ENCODE measurements at regions not wholly inside any gene's neighbourhood (a gene's known extent, or its start where the extent isn't known, plus 50 kb on each side); places are given as distances from the start of the nearest gene placed in this dataset.
A peak's percentile ranks its signal among the peaks of the same experiment; 100 is the strongest.

DNA sequence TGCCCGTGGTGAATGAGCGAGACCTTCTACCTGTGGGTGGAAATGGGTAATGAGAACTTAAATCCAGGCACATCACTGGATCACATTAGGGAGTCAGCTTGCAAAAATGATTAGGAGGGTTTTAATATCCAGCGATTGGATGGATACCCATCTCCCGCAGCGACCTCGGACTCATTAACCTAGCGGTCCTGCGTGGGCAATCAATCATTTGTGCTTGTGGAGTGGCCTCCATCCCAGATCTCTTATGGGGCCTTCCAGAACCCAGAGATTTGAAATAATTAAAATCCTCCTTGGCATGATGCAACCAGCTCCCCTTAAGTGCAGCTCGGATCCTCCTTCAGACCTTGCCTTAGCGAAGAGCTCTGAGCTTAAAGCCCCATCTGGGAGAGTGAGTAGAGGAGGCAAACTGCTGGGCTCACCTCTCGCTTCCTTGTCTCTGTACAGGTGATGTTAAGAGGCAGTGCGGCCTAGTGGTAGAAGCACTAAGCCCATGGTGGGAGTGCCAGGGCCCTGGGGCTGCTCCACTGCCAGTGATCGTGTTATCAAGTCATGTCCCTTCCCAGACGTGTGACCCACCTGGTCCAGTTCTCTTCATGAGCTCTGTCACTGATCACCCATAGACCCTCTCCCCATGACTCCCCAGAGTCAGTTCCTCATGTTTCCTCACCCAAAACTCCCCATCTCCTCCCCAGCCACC lies 285.2 kb upstream of the TLE3 start:
- Histone ChIP-seq H3K27ac (ENCODE audit: low read depth, low read length) (no peak overlapping the region), H3K4me3 (ENCODE audit: low read length) (no peak overlapping the region), H3K9me3 (ENCODE audit: insufficient read depth, low read depth, low read length) (0 out of 2 replicates have a peak, but pooled peaks cover 4% of the 10 kb centered on the region), H3K4me1 (ENCODE audit: insufficient read depth, low read length) (peaks cover 6% of the 10 kb centered on the region), H3K9ac (ENCODE audit: low read depth, low read length) (no peak overlapping the region), H3K27me3 (ENCODE audit: insufficient read depth, low read length) (no peaks in the 10 kb centered on the region), H3K36me3 (ENCODE audit: insufficient read depth, low read length) (no peaks in the 10 kb centered on the region)
- 96% methylated on average over 14 of the region's 14 CpGs for WGBS

DNA sequence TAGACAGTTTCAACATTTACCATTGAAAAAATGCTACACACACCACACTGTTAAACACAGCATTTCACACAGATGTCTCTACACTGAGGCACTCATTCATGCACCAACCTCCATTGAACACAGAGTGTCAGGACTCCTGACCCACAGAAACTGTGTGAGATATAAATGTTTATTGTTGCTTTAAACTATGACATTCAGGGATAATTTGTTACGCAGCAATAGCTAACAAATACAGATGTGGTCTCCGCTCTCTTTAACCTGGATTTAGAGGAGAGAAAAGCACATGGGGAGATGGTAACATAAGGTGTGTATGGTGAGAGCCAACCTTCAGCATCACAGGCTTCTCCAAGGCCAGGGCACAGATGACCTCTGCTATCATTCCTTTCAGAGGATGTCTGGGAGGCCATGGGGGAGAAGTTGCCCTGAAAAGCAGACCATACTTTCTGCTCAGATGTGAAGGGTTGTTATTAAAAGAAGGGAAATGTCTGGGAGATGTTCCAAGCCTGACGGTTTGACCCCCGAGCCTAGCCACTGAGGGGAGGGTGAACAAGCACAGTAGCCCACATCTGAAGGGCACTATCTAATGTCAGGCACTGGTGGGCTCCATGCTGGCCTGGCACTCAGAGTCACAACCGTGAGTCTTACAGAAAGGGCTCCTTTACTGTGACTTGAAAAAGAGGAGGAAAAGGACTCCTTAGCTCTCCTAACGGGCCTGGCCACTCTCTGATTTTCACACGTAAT lies 284.5 kb upstream of the TLE3 start:
- no peak overlapping the region for H3K4me3 ChIP-seq (ENCODE audit: low read length)
- H3K9me3 ChIP-seq (ENCODE audit: insufficient read depth, low read depth, low read length) = 0 out of 2 replicates have a peak, but pooled peaks cover 4% of the 10 kb centered on the region
- H3K27ac ChIP-seq (ENCODE audit: low read depth, low read length) = no peak overlapping the region
- H3K9ac ChIP-seq (ENCODE audit: low read depth, low read length) = no peak overlapping the region
- H3K27me3 ChIP-seq (ENCODE audit: insufficient read depth, low read length) = no peaks in the 10 kb centered on the region
- H3K36me3 ChIP-seq (ENCODE audit: insufficient read depth, low read length) = no peaks in the 10 kb centered on the region
- peaks cover 9% of the 10 kb centered on the region for H3K4me1 ChIP-seq (ENCODE audit: insufficient read depth, low read length)
- 94% methylated on average over 7 of the region's 7 CpGs for WGBS

DNA sequence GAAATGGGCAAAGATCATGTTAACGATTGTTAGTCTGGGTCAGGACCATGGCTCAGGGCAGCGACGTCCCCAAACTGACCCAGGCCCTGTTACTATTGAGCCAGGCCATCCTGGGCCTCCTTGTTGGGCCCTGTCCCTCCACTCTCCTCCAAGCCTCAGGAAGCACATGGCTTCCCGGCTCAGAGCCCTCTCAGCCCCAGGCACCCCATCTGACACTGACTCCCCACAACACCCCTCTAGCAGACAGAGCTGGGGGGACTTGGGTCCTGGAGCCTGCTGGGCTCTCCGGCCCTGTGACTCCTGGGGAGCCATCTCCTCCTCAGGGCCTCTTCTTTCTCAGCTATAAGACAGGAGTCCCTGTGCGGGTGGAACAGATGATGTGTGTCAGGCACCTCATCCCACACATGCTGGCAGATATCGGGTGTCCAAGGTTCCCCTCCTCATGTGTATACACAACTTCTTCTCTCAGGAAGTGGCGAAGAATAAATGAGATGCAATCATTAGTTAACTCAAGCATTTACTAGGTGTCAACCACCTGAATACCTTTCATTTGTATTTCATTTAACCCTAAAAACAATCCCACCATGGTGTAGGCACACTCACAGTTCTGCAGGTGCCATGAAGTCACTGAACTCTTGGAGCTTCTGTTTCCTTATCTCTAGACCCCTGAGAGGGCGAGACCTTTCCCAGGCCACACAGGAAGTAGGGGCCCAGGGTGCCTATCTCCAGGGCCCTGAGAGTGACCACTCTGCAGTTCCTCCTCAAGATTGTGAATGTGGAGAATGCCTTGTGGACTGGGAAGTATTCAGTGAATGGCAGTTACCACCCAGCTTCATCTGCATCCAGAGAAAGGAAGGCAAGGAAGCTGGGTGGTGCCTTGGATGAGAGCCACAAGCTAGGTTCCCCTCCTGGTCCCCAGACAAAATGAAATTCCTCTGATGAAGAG lies 282.5 kb upstream of the TLE3 start:
- 92% methylated on average over 9 of the region's 9 CpGs for WGBS
- H3K9ac ChIP-seq (ENCODE audit: low read depth, low read length) = no peak overlapping the region
- no peak overlapping the region for H3K27ac ChIP-seq (ENCODE audit: low read depth, low read length)
- H3K4me3 ChIP-seq (ENCODE audit: low read length) = no peak overlapping the region
- peaks cover 8% of the 10 kb centered on the region for H3K27me3 ChIP-seq (ENCODE audit: insufficient read depth, low read length)
- H3K4me1 ChIP-seq (ENCODE audit: insufficient read depth, low read length) = peaks cover 17% of the 10 kb centered on the region
- 0 out of 2 replicates have a peak, but pooled peaks cover 4% of the 10 kb centered on the region for H3K9me3 ChIP-seq (ENCODE audit: insufficient read depth, low read depth, low read length)
- no peaks in the 10 kb centered on the region for H3K36me3 ChIP-seq (ENCODE audit: insufficient read depth, low read length)

DNA sequence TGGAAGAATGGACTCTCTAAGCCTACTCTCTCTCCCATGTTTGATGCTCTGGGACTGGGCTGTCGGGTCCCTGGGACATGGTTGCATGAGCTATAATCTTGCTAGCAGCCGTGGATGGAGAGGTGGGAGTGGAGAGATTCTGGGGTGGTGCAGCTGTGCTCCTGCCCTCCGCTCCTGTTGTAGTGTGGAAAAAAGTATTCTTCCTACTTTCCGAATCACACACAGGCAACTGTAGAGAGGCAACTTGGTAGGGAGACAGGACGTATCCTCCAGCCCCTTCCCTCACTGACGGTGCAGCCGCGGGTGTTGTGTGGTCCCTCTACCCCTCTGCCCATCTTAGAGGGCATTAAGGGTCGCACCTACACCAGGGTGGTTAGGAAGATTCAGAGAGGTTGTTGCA lies 281.4 kb upstream of the TLE3 start:
- no peak overlapping the region for H3K27ac ChIP-seq (ENCODE audit: low read depth, low read length)
- H3K9ac ChIP-seq (ENCODE audit: low read depth, low read length) = no peak overlapping the region
- no peak overlapping the region for H3K4me3 ChIP-seq (ENCODE audit: low read length)
- peaks cover 8% of the 10 kb centered on the region for H3K27me3 ChIP-seq (ENCODE audit: insufficient read depth, low read length)
- H3K4me1 ChIP-seq (ENCODE audit: insufficient read depth, low read length) = peaks cover 18% of the 10 kb centered on the region
- 94% methylated on average over 5 of the region's 9 CpGs for WGBS
- H3K9me3 ChIP-seq (ENCODE audit: insufficient read depth, low read depth, low read length) = 0 out of 2 replicates have a peak, but pooled peaks cover 4% of the 10 kb centered on the region
- H3K36me3 ChIP-seq (ENCODE audit: insufficient read depth, low read length) = no peaks in the 10 kb centered on the region

DNA sequence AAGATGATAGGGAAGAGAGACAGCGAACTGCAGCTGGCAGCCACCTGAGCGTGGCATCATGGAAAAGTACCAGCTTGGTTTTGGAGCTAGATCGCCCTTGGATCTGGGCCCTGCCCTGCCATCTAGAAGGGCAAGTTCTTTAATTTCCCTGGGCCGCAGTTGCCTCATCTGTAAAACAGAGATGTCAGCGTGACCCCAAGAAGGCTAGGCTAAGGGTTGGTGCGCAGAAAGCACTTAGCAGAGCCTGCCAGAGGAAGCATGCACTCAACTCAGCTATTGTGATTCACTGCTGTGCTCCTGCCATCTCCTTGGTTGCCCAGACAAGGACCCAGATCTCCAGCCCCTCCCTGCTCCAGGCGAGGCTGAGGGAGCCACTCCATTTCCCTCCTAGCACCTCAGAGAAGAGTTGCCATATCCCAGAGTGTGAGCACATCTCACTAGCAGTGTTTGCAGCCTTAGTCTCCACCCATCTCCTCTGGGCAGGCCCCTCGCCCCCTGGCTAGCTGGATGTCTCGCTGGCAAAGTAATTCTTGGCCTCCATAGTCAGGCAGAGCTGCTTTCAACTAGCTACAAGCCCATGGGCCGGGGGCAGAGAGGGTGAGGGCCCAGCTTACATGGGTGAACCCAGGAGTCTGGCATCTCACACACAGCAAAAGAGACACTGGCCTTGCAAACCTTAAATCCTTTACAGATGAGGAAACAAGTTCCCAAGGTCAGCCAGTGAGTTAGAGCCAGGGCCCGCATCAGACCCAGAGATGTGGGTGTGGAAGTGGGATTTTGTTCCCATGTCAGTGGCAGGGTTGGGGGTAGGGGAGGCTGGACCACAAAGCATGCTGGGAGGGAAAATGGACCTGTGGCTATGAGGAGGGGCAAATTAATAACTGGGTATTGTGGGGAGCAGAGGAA lies 280.7 kb upstream of the TLE3 start:
- H3K36me3 ChIP-seq (ENCODE audit: insufficient read depth, low read length) = no peaks in the 10 kb centered on the region
- H3K27ac ChIP-seq (ENCODE audit: low read depth, low read length) = no peak overlapping the region
- H3K4me3 ChIP-seq (ENCODE audit: low read length) = no peak overlapping the region
- H3K9me3 ChIP-seq (ENCODE audit: insufficient read depth, low read depth, low read length) = 0 out of 2 replicates have a peak, but pooled peaks cover 4% of the 10 kb centered on the region
- H3K9ac ChIP-seq (ENCODE audit: low read depth, low read length) = no peak overlapping the region
- WGBS = 75% methylated on average over 11 of the region's 11 CpGs
- peaks cover 8% of the 10 kb centered on the region for H3K27me3 ChIP-seq (ENCODE audit: insufficient read depth, low read length)
- peaks cover 18% of the 10 kb centered on the region for H3K4me1 ChIP-seq (ENCODE audit: insufficient read depth, low read length)

DNA sequence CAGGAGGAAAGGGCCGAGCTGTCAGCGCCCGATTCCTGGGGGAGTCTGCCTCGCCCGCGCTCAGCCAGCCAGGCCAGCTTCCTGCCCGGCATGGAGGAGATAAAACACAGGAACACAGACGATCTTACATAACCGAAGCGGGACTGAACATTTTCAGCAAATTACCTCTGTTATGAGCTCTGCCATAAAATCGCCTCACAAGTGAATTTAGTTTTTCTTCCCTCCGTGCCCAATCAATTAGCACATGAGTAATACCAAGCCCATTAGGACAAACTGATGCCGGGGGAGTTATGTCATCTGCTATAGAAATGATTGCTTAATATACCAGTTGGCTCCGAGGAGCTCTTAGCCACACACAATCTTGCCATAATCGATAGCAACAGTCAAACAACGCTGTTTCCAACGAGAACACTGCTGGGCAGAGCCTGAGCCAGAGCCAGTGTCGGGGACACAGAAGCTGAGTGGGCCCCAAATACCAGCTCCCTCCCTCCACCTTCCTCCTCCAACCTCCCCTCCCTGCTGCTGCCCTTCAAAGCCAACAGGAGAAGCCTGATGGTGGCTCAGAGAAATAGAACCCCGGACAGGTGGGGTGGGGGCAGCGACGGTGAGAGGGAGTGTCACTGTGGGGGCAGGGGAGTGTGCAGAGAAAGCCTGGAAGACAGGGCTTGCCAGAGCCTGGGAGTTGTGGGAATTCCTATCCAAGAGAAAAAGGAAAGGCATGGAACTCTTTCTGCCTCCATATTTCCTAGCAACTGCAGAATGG lies 279.4 kb upstream of the TLE3 start:
- 0 out of 2 replicates have a peak, but pooled peaks cover 4% of the 10 kb centered on the region for H3K9me3 ChIP-seq (ENCODE audit: insufficient read depth, low read depth, low read length)
- H3K36me3 ChIP-seq (ENCODE audit: insufficient read depth, low read length) = no peaks in the 10 kb centered on the region
- H3K27ac ChIP-seq (ENCODE audit: low read depth, low read length) = no peak overlapping the region
- peaks cover 8% of the 10 kb centered on the region for H3K27me3 ChIP-seq (ENCODE audit: insufficient read depth, low read length)
- H3K4me1 ChIP-seq (ENCODE audit: insufficient read depth, low read length) = peaks cover 18% of the 10 kb centered on the region
- peak overlapping the region; percentile 50 for H3K4me3 ChIP-seq (ENCODE audit: low read length)
- WGBS = 7% methylated on average over 21 of the region's 21 CpGs
- no peak overlapping the region for H3K9ac ChIP-seq (ENCODE audit: low read depth, low read length)

DNA sequence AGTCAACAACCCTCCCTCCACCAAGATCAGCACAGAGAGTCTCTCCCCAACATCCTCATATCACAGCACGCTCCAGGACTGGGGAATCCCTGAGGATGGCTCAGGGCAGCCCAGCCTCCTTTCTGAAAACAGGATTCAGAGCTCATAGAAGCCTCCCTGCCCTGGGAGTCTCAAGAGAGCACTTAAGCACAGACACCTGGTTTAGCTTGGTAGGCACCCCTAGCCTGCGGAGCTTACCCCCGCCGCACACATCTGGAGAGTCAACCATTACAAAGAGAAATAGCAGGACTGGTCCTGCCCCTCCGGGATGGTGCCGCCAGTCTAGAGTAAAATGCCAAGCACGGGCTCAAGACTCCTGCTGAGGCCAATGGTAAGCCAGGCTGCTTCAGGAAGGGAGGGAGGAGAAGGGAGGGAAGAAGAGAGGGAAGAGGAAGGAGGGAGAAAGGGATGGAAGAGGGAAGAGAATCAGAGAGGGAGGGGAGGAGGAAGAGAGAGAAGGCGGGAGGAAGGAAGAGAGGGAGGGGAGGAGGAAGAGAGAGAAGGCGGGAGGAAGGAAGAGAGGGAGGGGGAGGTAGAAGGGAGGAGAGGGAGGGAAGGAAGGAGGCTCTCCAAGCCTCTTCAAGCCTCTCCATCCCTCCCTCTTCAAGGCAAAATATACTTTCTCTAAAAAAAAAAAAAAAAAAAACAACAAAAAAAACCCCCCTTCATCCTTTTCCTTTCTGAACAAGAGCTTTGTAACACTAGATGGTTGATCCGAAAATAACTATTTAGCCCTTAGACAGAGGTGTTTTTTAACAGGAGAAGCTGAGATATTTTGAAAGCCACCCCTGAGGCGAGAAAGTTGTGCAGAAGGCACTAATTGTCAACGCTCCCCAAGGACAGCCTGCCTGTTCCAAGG lies 278.6 kb upstream of the TLE3 start:
- 25% methylated on average over 12 of the region's 12 CpGs for WGBS
- Histone ChIP-seq H3K27ac (ENCODE audit: low read depth, low read length) (no peak overlapping the region), H3K4me1 (ENCODE audit: insufficient read depth, low read length) (peaks cover 18% of the 10 kb centered on the region), H3K27me3 (ENCODE audit: insufficient read depth, low read length) (peaks cover 8% of the 10 kb centered on the region), H3K4me3 (ENCODE audit: low read length) (peak overlapping the region; percentile 50), H3K9ac (ENCODE audit: low read depth, low read length) (no peak overlapping the region), H3K9me3 (ENCODE audit: insufficient read depth, low read depth, low read length) (no peaks in the 10 kb centered on the region), H3K36me3 (ENCODE audit: insufficient read depth, low read length) (no peaks in the 10 kb centered on the region)

DNA sequence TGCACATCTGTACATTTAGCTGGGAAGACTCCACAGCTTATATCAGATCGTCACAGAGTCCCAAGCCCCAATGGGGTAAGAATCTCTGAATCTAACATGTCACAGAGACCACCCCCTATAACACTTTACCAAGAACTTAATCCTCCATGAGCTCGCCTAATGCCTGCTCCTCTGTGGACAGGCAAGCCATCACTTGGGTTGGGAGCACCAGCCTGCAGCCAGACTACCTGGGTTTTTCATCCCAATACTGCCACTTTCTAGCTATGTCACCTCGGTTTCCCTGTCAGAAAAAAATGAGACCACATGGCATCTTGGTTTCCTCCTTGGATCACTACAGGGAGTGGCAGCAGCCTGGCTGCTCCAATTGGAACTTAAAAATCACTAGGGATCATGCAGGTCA lies 277.9 kb upstream of the TLE3 start:
- WGBS = 78% methylated on average over 3 of the region's 3 CpGs
- Histone ChIP-seq H3K4me3 (ENCODE audit: low read length) (no peak overlapping the region; the same call in 1 of the 2 replicates), H3K9ac (ENCODE audit: low read depth, low read length) (no peak overlapping the region), H3K4me1 (ENCODE audit: insufficient read depth, low read length) (peaks cover 18% of the 10 kb centered on the region), H3K9me3 (ENCODE audit: insufficient read depth, low read depth, low read length) (no peaks in the 10 kb centered on the region), H3K36me3 (ENCODE audit: insufficient read depth, low read length) (no peaks in the 10 kb centered on the region), H3K27me3 (ENCODE audit: insufficient read depth, low read length) (peaks cover 8% of the 10 kb centered on the region), H3K27ac (ENCODE audit: low read depth, low read length) (no peak overlapping the region)

DNA sequence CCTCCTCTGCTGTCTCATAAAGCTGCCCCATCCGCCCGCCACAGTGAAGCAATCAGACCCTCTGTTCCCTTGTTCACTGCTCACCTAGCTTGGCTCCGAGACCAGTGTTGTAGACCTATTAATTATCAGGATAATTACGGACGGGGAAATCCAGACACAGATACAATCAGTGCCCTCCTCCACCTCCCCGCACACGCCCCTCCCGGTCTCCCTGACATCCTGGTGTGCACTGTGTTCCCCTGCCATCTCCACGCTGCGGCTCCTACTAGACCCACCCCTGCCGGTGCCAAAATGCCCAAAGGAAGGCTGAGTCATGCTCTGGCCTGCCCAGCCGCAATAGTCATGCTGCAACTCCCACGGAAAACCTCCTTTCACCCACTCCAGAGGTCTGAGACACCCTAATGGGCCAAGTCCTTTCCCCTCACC lies 277.3 kb upstream of the TLE3 start:
- Histone ChIP-seq H3K9me3 (ENCODE audit: insufficient read depth, low read depth, low read length) (no peaks in the 10 kb centered on the region), H3K27me3 (ENCODE audit: insufficient read depth, low read length) (peaks cover 8% of the 10 kb centered on the region), H3K4me3 (ENCODE audit: low read length) (no peak overlapping the region), H3K36me3 (ENCODE audit: insufficient read depth, low read length) (no peaks in the 10 kb centered on the region), H3K27ac (ENCODE audit: low read depth, low read length) (no peak overlapping the region), H3K4me1 (ENCODE audit: insufficient read depth, low read length) (peaks cover 18% of the 10 kb centered on the region), H3K9ac (ENCODE audit: low read depth, low read length) (no peak overlapping the region)
- 75% methylated on average over 13 of the region's 13 CpGs for WGBS
